ENCODE measurements at regions not wholly inside any gene's neighbourhood (a gene's known extent, or its start where the extent isn't known, plus 50 kb on each side); places are given as distances from the start of the nearest gene placed in this dataset.

DNA sequence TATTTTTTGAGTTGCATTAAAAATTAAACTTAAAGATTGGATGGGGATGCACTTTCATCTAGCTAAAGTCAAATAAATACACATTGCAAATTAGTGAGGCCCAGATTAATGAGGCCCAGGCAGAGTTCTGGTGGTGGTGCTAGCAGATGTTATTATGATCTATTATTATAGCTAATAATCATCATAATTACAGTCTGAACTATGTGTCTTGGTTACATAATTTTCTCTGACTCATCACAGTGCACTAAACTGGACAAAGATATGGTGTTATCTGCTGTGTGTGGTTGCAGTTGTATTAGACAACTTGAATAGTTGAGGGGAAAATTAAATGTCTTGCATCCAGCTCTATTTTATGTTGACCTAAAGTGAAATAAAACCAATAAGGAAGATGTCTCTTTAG is 568.8 kb downstream of the TLR4 start:
- no peaks in the 10 kb centered on the region for H3K36me3 ChIP-seq
- H3K4me3 ChIP-seq (ENCODE audit: low read depth, low read length) = no peak overlapping the region
- no peaks in the 10 kb centered on the region for H3K9me3 ChIP-seq
- no peaks in the 10 kb centered on the region for H3K4me1 ChIP-seq
- no peaks in the 10 kb centered on the region for H3K27me3 ChIP-seq
- no peak for TF ChIP-seq CTCF (IDR thresholded peaks at IDR 0.05; ENCODE audit: low read depth, low read length)
- DNase-seq = no peak

- H3K9me3 ChIP-seq = no peaks in the 10 kb centered on the region
- no peak for DNase-seq
- no peaks in the 10 kb centered on the region for H3K4me1 ChIP-seq
- H3K4me3 ChIP-seq (ENCODE audit: low read depth, low read length) = no peak overlapping the region
- no peaks in the 10 kb centered on the region for H3K27me3 ChIP-seq
- no peaks in the 10 kb centered on the region for H3K36me3 ChIP-seq
- TF ChIP-seq CTCF (IDR thresholded peaks at IDR 0.05; ENCODE audit: low read depth, low read length) = no peak
Observed at GRCh38 chr9:118276784-118277183, 572.6 kb downstream of the TLR4 start.

- no peak for TF ChIP-seq CTCF (IDR thresholded peaks at IDR 0.05; ENCODE audit: low read depth, low read length)
- Histone ChIP-seq H3K9me3 (no peaks in the 10 kb centered on the region), H3K27me3 (no peaks in the 10 kb centered on the region), H3K4me3 (ENCODE audit: low read depth, low read length) (no peak overlapping the region), H3K4me1 (no peaks in the 10 kb centered on the region), H3K36me3 (no peaks in the 10 kb centered on the region)
- no peak for DNase-seq
Observed at GRCh38 chr9:118281772-118282171, 577.6 kb downstream of the TLR4 start.

DNA sequence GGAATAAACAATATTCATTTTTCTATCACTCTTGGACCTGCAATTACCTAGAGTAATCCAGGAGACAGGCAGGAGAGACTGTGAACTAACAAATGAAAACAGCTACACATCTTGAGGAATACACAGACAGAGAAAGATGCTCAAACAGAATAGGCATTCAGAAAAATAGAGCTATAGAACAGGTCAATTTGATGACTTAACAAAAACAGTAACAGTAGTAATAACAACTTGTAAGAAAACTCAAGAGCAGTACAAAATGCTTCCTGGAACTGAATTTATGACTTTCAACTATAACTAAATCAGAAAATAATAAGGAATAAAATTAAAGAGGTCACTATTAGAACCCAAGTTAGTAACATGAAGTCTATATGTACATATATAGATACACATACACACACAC is 579.3 kb downstream of the TLR4 start:
- Histone ChIP-seq H3K4me3 (ENCODE audit: low read depth, low read length) (no peak overlapping the region), H3K9me3 (no peaks in the 10 kb centered on the region), H3K27me3 (no peaks in the 10 kb centered on the region), H3K4me1 (no peaks in the 10 kb centered on the region), H3K36me3 (no peaks in the 10 kb centered on the region)
- no peak for DNase-seq
- TF ChIP-seq CTCF (IDR thresholded peaks at IDR 0.05; ENCODE audit: low read depth, low read length) = no peak

GRCh38 chr9:118290116-118290515 is 585.9 kb downstream of the TLR4 start:
- Histone ChIP-seq H3K4me1 (no peaks in the 10 kb centered on the region), H3K4me3 (ENCODE audit: low read depth, low read length) (no peak overlapping the region), H3K9me3 (no peaks in the 10 kb centered on the region), H3K27me3 (no peaks in the 10 kb centered on the region), H3K36me3 (no peaks in the 10 kb centered on the region)
- no peak for DNase-seq
- no peak for TF ChIP-seq CTCF (IDR thresholded peaks at IDR 0.05; ENCODE audit: low read depth, low read length)

DNA sequence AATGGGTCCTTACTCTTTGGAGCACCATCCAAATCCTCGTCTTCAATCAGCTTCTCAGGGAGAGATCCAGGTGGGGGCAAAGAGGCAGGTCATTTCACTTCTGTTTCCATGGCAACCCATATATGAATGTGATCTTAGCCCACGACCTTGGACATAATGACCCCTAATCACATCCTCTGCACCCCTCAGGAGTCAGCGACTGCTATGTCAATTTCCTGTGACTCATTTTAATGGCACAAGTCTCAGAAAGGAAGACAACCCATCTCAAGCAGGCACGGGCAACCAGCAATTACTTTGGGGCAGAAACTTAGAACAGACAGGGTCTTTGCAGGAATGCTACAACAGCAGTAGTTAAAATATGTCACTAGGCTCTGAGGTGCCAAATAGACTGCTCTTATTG is 591.2 kb downstream of the TLR4 start:
- H3K27me3 ChIP-seq = no peaks in the 10 kb centered on the region
- TF ChIP-seq CTCF (IDR thresholded peaks at IDR 0.05; ENCODE audit: low read depth, low read length) = no peak
- DNase-seq = no peak
- H3K4me1 ChIP-seq = no peaks in the 10 kb centered on the region
- H3K9me3 ChIP-seq = no peaks in the 10 kb centered on the region; the same call in 1 of the 2 replicates
- no peaks in the 10 kb centered on the region for H3K36me3 ChIP-seq
- H3K4me3 ChIP-seq (ENCODE audit: low read depth, low read length) = no peak overlapping the region

Measured in BE2C (cell line).